ENCODE measurements at regions not wholly inside any gene's neighbourhood (a gene's known extent, or its start where the extent isn't known, plus 50 kb on each side); places are given as distances from the start of the nearest gene placed in this dataset.

DNA sequence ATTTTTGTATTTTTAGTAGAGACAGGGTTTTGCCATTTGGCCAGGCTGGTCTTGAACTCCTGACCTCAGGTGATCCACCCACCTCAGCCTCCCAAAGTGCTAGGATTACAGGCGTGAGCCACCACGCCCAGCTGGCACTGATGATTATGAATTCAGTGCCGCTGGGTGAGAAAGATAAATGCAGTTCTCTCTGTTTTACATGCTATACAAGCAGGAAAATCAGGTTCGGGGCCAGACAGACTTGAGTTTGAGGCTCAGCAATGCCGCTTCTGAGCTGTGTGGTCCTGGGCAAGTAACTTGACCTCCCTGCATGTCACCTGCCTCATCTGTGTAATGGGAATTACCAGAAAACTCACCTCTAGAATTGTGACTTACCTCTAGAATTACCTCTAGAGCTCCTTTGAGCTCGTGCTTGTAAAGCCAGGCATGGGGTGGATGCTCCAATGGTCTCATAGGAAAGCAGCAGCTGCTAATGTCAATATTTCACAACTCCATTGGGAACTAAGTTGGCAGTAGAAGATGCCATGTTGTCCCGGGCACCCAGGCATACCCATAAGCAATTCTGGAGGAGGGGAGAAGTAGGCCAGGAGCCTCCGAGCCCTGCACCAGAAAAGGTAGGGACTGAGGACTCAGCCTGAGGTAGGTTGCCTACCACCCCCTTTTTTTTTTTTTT lies 119.8 kb upstream of the SLC25A33 start:
- no peak for DNase-seq

DNA sequence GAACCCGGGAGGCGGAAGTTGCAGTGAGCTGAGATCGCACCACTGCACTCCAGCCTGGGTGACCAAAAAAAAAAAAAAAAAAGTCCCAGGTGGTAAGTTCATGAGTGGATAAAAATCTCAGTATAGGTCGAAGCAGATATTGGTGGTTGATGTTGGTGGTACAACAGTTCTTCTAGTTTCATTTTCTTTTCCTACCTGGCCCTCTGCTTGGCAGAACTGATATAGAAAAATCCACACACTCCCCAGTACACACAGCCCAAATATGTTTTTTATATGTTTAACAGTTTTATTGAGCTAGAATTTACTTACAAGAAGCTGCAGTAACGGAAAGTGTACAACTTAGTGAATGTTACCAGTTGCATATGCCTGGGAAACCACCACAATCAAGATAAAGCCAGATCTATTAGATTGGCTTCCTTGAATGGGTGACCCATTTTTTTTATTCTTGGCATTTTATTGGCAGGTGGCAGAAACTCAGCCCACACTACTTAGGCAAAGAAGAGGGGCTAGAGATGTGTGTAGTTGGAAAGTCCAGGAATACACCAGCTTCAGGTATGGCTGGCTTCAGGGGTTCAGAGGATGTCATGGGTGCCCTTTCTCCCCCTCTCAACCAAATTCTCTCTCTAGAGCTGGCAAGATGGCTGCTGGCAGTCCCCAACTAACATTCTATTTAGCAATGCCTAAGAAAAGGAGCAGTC lies 118.3 kb upstream of the SLC25A33 start:
- no peak for DNase-seq

DNA sequence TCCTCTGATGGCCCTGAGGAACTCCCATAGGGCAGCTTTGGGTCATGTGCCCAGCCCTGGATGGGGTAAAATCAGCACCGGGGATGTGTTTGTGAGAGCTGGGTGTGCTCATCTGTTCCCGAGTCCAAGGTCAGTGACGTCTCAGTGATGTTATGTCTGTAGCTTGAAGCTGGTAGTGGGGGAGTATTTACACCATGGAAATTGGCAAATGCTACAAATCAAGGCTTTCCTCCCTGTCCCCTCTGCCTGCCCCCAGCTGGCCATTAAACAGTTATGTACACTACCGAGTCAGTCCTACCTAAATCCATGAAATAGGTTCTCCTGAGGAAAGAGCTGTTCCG lies 117.8 kb upstream of the SLC25A33 start:
- no peak for DNase-seq

DNA sequence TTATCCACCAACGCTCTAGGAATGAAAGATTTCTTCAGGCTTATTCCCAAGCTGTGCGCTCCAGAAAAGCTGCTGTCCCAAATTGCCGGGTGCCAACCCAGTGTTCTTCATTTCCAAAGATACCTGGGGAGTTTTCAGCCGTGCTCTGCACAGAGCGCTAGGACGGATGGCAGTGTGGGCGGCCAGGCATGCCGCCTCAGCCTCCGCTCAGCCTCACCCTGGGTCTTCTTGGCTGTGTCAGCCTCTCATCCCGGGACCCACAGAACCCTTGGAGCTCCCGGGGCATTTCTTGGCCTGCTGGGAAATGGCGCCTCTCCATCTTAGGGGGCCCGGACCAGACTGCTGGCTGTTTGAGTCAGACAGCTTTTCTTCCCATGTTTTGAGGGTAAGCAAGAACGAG lies 116.9 kb upstream of the SLC25A33 start:
- DNase-seq = no peak

DNA sequence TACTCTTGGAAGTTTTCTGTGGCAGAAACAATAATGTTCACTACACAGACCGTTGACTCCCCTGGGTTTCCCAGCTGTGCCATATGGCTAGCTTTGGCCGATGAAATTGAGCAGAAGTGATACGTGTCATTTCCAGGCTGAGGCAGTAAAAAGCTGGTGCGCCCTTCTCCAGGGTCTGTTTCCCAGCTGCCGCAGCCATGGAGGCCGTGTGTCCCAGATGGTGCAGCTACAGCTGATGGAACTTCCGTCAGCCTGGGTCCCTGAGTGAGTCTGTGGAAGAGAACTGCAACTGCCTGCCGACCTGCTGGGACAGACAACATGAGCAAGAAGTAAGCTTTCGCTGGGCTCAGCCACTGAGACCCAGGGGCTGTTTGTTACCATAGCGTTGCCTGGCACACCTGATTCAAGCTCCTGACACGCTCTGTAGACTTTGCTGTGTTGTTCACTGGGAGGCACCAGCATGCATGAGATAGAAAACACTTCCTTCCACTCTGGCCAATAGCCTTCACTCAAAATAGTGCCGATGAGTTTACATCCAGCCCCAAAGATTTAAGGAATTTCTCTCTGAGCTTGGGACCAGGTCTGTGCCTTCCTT lies 116.3 kb upstream of the SLC25A33 start:
- no peak for DNase-seq

DNA sequence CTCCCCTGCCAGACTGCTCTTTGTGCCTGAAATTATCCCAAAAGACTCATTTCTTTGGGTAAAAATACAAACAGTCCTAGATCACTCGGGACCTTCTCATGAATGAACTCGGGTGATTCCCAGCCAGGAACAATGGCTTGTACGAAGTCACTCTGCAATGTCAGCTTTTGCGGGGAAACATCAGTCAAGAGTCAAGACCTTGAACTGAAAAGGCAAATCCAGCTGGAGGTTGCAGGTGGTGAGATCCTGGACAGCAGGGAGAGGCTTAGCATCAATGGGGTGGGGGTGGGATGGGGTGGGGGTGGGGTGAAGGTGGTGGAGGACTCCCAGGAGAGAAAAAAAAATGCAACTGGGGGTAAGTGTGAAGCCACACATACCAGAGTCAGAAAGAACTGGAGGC lies 115.0 kb upstream of the SLC25A33 start:
- no peak for DNase-seq

DNA sequence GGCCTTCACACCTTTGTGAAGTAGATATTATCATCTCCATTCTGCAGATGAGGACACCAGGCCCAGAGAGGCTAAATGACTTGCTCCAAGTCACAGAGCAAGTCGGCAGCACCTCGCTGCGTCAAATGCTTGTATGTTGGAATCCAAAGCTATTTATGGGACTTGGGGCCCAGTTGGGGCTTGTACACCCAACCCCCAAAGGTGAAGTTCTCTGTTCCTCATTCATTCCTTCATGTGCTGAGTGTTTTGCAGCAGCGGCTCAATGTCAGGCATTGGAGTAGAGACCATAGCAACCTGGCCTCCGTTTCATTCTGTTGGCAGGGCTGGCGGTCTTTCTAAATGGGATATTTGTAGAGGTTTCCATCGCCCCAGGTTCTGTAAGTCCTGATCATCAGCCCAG lies 113.4 kb upstream of the SLC25A33 start:
- DNase-seq = no peak

DNA sequence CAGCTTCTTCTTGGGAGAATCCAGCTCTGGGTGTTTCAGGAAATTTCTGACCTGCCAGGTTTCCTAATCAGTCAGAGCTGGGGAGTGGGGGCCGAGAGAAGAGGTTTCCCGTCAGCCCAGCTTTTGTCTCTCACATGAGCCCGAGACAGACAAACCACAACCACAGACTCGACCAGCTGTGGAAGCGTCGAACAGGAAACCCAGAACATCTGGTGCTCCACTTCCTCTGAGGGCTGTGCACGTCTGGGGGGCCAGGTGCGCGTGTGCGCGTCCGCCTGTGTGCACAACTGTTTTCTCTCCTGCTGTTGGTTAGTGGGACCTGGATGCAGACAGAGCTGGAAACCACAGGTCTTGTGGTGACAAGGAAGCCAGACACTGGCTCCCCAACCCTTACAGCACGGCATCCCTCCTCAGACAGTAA lies 113.0 kb upstream of the SLC25A33 start:
- no peak for DNase-seq

DNA sequence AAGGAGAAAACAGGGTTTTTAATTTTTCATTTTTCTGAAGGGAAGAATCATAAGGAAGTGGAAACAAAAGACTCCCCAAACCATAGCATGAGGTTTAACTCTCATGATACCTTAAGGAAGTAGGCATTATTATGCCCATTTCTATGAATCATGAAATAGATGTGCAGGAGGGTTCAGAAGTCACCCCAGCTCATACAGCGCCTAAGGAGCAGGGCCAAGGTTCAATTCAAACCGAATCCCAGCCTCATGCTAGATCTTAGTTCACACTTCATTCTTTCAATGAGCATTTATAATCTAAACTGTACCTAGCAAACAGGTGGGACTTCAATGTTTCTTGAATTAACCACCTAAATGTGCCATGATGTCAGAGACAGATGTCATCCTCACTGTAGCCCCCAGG lies 111.9 kb upstream of the SLC25A33 start:
- DNase-seq = no peak

DNA sequence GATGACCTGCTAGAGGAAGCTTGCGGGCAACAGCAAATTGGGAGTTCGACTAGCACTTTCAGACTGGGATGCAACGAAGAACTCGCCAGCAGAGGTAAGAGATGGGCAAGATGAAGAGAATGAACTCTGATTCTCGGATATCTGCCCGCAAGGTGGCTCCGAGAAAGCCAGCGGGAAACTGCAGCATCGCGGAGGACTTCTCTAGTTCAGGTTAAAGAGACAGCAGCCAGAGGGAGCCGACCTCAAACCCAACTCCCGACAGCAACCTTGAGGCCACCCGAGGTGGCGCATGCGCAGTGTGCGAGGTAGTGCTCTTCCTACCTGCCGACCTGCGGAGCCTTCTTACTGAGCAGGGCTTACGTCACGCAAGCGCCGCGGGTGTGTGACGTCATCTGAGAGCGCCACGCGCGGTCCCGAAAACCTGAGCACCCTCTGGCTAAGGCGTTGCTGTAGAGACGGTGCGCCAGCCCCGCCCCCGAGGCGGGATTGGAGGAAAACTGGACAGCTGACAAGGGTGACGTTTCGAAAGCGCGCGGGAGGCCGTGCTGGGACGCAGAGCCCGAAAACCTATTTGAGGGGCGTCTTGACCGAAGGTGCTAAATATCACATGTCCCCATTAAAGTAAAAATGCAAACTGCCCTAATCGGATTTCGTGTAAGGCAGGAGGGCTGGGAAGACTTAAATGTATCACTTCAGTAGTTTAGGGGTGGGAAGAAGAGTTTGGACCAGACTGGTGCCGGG lies 110.5 kb upstream of the SLC25A33 start:
- peak; percentile 98 for DNase-seq

DNA sequence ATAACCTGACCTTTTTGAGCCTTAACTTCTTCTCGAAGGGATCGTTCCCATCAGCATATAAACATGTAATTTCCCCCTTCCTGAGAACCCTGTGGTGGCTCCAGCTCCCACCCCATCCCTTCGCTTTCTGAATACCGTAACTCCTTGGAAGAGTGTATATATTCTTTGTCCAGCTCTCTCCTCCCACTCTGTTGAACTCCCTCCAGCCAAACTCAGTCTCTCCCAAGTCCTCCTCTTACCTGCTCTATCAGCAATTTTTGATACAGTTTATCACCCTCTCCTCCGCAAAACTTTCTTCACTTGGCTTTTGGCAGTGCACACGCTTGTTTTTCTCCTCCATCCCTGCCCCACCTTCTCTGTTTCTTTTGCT lies 109.9 kb upstream of the SLC25A33 start:
- no peak for DNase-seq

DNA sequence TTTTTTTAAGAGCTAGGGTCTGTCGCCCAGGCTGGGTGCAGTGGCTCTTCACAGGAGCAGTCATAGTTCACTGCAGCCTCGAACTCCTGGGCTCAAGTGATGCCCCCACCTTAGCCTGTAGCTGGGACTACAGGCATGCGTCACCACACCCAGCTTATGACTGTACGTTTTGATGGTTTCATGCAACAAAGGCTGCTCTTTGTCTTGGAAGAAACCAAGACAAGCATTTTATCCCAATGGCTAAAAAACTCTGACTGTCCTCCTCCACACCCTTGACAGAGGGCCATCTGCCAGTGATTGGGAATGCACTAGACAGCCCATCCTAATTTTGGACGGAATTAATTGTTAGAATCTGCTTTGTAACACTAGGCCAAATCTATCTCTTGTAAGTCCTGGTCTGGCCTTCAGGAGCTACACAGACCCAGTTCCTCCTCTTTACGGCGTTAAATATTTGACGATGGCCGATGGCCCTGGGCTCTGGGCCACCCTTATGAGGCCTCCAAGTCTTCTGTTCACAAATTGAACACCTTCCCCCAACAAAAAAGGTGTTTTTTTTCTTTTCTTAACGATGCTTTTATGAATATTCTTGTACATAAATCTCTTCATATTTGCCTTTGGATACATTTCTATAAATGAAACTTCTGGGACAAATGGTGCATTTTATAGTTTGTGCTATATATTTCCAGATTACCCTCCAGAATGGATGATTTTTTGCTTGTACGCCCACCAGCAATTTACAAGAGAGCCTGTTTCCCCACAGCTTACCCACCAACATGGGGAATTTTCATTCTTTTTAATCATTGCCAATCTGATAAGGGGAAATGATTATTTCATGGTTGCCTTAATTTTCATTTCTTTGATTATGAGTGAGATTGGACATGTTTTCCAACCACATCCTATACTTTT lies 104.8 kb upstream of the SLC25A33 start:
- no peak for DNase-seq

DNA sequence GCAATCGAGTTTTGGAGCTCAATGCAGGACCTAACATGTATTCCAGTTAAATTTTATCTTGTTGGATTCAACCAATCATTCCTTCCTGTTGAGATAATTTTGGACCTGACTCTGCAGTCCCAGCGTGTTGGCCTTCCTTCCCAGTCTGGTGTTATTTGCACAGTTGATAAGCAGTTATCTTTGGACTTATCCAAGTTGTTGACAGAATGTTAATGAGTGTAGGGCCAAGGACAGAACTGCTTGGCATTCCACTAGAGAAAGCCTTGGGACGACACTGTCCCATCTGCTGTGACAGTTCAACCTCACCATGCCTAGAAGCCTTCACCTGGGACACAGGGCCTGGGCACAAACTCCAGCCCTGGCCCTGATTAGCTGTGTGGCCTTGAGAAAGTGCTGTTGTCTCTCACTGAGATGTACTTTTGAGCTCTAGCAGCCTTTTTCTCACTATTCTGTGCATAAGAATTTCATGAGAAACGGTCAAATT lies 104.1 kb upstream of the SLC25A33 start:
- no peak for DNase-seq

DNA sequence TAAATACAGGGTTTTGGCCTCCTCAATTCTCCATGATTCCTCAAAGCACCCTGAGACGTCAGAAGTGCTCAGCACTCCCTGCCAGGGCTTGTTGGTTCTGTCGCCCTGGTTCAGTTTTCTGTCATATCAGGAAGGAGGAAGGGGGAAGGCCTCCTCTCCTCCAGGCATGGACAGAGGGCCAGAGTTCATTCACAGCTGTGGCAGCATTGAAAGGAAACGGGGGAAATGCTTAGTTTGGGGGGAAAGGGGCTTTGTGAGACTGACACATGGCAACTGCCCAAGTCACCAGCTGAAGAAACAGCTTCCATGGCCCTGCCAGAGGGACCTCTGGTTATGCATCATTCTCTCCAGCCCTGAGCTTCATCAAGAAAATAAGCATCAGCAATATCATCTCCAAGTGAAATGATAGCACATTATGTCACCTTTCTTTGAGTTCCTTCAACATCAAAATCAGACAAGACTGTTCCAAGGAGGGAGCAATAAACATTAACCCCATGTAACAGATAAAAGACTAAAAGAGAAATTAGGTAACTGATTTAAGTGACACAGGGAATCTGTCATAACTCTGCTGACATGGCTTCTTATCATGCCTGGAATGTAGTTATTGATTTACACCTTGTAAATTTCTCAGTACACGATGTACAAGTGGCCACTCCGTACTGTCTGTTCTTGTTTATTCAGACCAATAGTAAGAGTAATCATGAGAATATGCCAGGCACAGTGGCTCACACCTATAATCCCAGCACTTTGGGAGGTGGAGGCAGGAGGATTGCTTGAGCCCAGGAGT lies 103.2 kb upstream of the SLC25A33 start:
- no peak for DNase-seq

DNA sequence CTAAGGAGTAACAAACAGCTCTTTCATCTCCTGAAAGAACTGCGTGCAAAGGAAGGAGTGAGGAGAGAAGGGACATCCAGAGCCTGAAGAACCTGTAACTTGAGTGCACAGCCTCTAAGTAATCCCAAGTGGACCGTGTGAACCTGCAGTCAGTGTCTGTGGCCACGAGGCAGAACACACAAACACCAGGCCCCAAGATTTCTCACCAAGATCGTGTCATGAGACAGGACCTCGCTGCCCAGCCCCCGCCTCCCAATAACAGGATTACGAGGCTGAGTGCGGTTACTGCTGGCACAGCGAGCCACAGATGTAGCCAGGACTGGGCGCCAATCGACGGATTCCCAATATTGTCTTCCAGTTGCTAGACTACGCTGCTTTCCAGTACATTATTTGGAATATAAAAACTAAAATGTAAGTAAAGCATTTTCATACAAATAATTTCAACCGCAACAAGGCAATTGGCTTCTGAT lies 101.3 kb upstream of the SLC25A33 start:
- DNase-seq = no peak

DNA sequence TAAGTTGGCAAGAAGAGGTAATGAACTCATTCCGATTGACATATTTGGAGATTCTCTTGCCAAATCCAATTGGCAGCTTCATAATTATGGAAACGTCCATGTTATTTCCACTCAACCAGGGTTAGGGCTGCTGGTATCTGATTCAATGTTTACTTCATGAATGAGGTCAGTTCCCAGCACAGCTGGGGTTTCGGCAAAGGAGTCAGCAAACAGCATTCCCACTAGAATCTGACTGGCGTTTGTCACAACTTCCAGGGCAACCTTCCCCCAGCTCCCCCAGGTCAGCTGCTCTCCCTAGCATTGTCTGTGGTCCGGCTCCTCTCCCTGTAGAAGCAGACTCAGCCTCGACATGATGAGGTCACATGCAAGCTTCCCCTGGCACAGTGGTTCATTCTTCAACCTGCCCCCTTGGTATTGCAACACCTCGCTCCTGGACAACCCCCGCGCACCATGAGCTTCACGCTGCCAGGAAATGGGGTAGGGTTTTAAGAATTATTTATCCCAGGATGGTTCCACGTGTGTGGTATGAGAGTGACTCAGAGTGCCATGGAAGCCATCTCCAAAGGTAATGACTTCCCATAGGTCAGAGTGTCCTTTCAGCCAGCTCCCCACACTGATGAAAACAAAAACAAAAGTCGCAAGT lies 100.7 kb upstream of the SLC25A33 start:
- DNase-seq = no peak

DNA sequence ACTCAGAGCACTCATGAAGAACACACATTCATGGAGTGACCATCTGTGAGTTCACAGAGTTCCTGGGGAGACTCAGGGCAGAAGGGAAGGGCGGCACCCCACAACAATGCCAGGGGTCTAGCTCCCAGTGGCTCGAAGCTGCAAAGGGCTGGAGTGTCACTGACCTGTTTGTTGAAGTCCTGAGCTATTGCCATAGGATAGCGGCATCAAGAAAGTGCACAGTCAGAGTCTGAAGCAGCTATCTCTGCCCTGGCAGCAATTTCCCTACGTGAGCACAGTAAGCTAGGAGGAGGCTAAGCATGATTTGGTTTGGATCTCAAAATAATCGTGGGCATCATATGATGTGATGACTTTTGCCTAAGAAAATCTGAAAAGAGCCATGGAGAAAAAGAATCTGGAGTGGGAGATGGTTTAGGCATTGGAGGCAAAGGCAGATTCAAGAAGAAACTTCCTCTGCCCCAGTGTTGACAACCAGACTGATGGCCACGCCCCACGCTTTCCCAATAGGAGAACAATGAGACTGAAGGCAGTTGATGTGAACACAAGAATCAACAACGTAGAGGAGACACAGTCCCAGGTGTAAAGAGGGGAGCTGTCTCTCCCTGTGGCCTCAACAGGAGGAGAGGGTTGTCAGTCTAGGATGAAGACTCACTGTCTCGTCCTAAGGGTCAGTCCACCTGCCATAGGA lies 100.0 kb upstream of the SLC25A33 start:
- DNase-seq = no peak

DNA sequence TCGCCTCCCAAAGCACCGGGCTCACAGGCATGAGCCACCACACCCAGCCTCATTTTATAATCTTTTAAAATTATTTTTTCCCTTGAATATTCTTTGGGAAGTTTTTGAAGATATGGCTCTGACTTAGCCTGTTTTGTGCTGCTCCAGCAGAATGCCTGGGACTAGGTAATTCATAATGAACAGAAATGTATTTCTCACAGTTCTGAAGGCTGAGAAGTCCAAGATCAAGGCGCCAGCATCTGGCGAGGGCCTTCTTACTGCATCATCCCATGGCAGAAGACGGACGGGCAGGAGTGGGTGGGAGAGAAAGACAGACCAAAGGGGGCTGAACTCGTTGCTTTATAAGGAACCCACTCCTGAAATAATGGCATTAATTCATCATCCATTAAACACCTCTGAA lies 99.0 kb upstream of the SLC25A33 start:
- no peak for DNase-seq

DNA sequence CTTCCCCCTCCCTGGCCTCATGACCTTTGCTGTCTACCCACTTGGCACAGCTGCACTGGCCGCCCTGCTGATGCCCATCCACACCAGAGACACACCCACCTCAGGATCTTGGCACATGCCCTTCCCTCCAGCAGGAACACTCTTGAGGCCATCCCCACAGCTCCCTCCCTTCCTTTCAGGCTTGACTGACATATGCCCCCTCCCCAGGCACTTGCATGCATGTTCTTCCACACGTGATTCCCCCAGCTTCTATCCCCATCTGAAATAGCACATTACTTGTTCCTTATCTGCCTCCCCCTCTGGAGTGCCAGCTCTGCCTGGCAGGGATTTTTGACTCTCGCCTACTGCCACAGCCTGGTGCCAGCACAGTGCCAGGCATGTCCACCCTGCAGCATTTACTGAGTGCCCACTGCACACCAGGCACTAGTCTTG lies 98.5 kb upstream of the SLC25A33 start:
- DNase-seq = no peak

DNA sequence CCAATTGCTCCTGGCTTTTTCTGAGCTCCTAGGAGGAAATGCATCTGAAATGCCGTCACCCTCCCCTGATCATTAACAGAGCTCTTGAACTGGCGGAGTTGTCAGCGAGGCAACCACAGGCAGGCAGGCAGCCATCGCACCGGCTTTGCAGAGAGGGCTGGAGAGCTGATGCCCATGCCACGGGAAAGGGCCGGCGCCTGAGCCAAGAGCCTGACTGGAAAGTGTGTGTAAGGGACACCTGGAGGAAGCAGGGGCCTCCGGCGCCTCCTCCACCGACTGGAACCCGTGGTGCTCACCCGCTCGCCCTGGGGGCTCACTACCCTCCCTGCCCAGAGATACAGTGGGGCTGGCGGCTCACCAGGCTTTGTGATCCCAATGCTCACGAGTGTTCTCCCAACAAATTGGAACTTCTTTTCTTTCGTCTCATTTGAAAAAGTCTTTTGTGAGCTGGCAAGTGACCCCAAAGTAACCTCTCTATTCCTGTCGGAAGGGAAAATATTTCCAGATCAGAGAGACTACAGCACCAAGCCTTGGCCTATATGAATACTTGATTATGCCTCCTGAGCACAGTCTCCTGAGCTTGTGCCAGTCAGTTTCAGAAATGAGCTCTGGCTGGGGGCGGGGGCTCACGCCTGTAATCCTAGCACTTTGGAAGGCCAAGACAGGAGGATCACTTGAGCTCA lies 97.7 kb upstream of the SLC25A33 start:
- peak; percentile 70 for DNase-seq
